H9 (cell line): ENCODE measurements at regions not wholly inside any gene's neighbourhood (a gene's known extent, or its start where the extent isn't known, plus 50 kb on each side); places are given as distances from the start of the nearest gene placed in this dataset.

Experiments used
- DNase-seq: peaks from one replicate; pipeline ENCODE4 v3.0.0-alpha.2; 2017
- H2AFZ ChIP-seq: one replicate; pipeline ENCODE4 v1.6.1; 2013; ENCODE audit warnings: mild to moderate bottlenecking, low read length, control low read depth, moderate library complexity
- H2AK5ac ChIP-seq: 2 replicates; pipeline ENCODE4 v1.6.1; 2013; ENCODE audit warnings: low read length, control low read depth, mixed read lengths; ENCODE audit not compliant: insufficient read length
- H2BK120ac ChIP-seq: one replicate; pipeline ENCODE4 v1.6.1; 2013; ENCODE audit warnings: low read depth, mild to moderate bottlenecking, low read length, control low read depth, inconsistent platforms; ENCODE audit not compliant: poor library complexity, severe bottlenecking
- H2BK12ac ChIP-seq: 2 replicates; pipeline ENCODE4 v1.6.1; 2013; ENCODE audit warnings: low read length, control low read depth, mixed read lengths, low read depth; ENCODE audit not compliant: insufficient read length
- H2BK15ac ChIP-seq: 2 replicates; pipeline ENCODE4 v1.6.1; 2013; ENCODE audit warnings: low read depth, low read length, control low read depth
- H2BK20ac ChIP-seq: one replicate; pipeline ENCODE4 v1.6.1; 2013; ENCODE audit warnings: low read depth, mild to moderate bottlenecking, low read length, control low read depth, inconsistent platforms; ENCODE audit not compliant: poor library complexity, severe bottlenecking
- H2BK5ac ChIP-seq: 2 replicates; pipeline ENCODE4 v1.6.1; 2013; ENCODE audit warnings: low read length, control low read depth, mixed read lengths; ENCODE audit not compliant: insufficient read length
- H3K14ac ChIP-seq: 2 replicates; pipeline ENCODE4 v1.6.1; 2013; ENCODE audit warnings: low read length, control low read depth; ENCODE audit not compliant: insufficient read depth
- H3K18ac ChIP-seq: 2 replicates; pipeline ENCODE4 v1.6.1; 2013; ENCODE audit warnings: low read depth, mild to moderate bottlenecking, mixed read lengths, low read length, control low read depth; ENCODE audit not compliant: insufficient read length
- H3K23ac ChIP-seq: 2 replicates; pipeline ENCODE4 v1.6.1; 2013; ENCODE audit warnings: low read length, control low read depth, mixed read lengths, low read depth; ENCODE audit not compliant: insufficient read length
- H3K23me2 ChIP-seq: 2 replicates; pipeline ENCODE4 v1.6.1; 2013; ENCODE audit warnings: low read depth, mild to moderate bottlenecking, mixed read lengths, low read length, control low read depth; ENCODE audit not compliant: insufficient read length, poor library complexity, severe bottlenecking
- H3K27ac ChIP-seq: 2 replicates; pipeline ENCODE4 v1.5.1; 2013; ENCODE audit warnings: low read length, control low read depth, mixed read lengths, low read depth; ENCODE audit not compliant: insufficient read length
- H3K27me3 ChIP-seq: 2 replicates; pipeline ENCODE4 v1.6.1; 2013; ENCODE audit warnings: low read length, control low read depth, inconsistent platforms; ENCODE audit not compliant: insufficient read depth
- H3K4ac ChIP-seq: 2 replicates; pipeline ENCODE4 v1.6.1; 2013; ENCODE audit warnings: low read depth, mild to moderate bottlenecking, control low read depth, inconsistent platforms, low read length, moderate library complexity
- H3K4me1 ChIP-seq: 2 replicates; pipeline ENCODE4 v1.6.1; 2013; ENCODE audit warnings: low read length, control low read depth, inconsistent platforms; ENCODE audit not compliant: insufficient read depth
- H3K4me2 ChIP-seq: 2 replicates; pipeline ENCODE4 v1.6.1; 2013; ENCODE audit warnings: low read length, control low read depth, mixed read lengths; ENCODE audit not compliant: insufficient read length, insufficient read depth
- H3K56ac ChIP-seq: 2 replicates; pipeline ENCODE4 v1.6.1; 2013; ENCODE audit warnings: low read depth, mild to moderate bottlenecking, mixed read lengths, low read length, control low read depth; ENCODE audit not compliant: insufficient read length
- H3K79me1 ChIP-seq: 2 replicates; pipeline ENCODE4 v1.6.1; 2013; ENCODE audit warnings: low read depth, mild to moderate bottlenecking, moderate library complexity, low read length, control low read depth, inconsistent platforms; ENCODE audit not compliant: insufficient read depth, poor library complexity, severe bottlenecking
- H3K79me2 ChIP-seq: 2 replicates; pipeline ENCODE4 v1.6.1; 2013; ENCODE audit warnings: low read length, control low read depth, inconsistent platforms; ENCODE audit not compliant: insufficient read depth
- H3K9ac ChIP-seq: 2 replicates; pipeline ENCODE4 v1.6.1; 2013; ENCODE audit warnings: low read length, control low read depth, mixed read lengths; ENCODE audit not compliant: insufficient read length; ENCODE audit errors: extremely low read depth
- H3K9me3 ChIP-seq: one replicate; pipeline ENCODE4 v1.6.1; 2013; ENCODE audit warnings: low read depth, low read length, inconsistent platforms; ENCODE audit not compliant: control insufficient read depth
- H3T11ph ChIP-seq: one replicate; pipeline ENCODE4 v1.6.1; 2013; ENCODE audit warnings: mild to moderate bottlenecking, low read length, control low read depth, inconsistent platforms
- H4K20me1 ChIP-seq: one replicate; pipeline ENCODE4 v1.6.1; 2013; ENCODE audit not compliant: control insufficient read depth, insufficient read length, insufficient read depth
- H4K5ac ChIP-seq: 2 replicates; pipeline ENCODE4 v1.6.1; 2013; ENCODE audit warnings: low read depth, mild to moderate bottlenecking, mixed read lengths, low read length, control low read depth; ENCODE audit not compliant: insufficient read length
- H4K8ac ChIP-seq: replicated peaks from 2 replicates; pipeline ENCODE4 v1.6.1; 2013; ENCODE audit warnings: low read length, control low read depth, mixed read lengths, low read depth; ENCODE audit not compliant: insufficient read length
- H4K91ac ChIP-seq: 2 replicates; pipeline ENCODE4 v1.6.1; 2013; ENCODE audit warnings: low read depth, mild to moderate bottlenecking, moderate library complexity, mixed read lengths, low read length, control low read depth; ENCODE audit not compliant: insufficient read length
- H3K27ac Mint-ChIP-seq, 3 experiments: 2 replicates in 2 of 3; 3 replicates in 1 of 3; pipeline ENCODE4 v1.8.0; 2020 to 2021; ENCODE audit warnings: mixed read lengths in 3 of 3, mild to moderate bottlenecking in 1 of 3, moderate library complexity in 1 of 3
- H3K27me3 Mint-ChIP-seq: 2 replicates; pipeline ENCODE4 v1.8.0; 2021; ENCODE audit warnings: low read depth, mild to moderate bottlenecking, moderate library complexity, mixed read lengths
- H3K36me3 Mint-ChIP-seq, 3 experiments: 2 replicates in 2 of 3; 3 replicates in 1 of 3; pipeline ENCODE4 v1.8.0; 2020 to 2021; ENCODE audit warnings: low read depth in 3 of 3, mixed read lengths in 3 of 3; ENCODE audit not compliant: insufficient read depth in 1 of 3
- H3K4me1 Mint-ChIP-seq, 2 experiments: 2 replicates each; pipeline ENCODE4 v1.8.0; 2020; ENCODE audit warnings: mixed read lengths in 2 of 2
- H3K4me3 Mint-ChIP-seq, 2 experiments: 2 replicates in 1 of 2; 3 replicates in 1 of 2; pipeline ENCODE4 v1.8.0; 2020 to 2021; ENCODE audit warnings: mild to moderate bottlenecking in 2 of 2, mixed read lengths in 2 of 2, moderate library complexity in 1 of 2
- H3K9me3 Mint-ChIP-seq, 2 experiments: 2 replicates in 1 of 2; 3 replicates in 1 of 2; pipeline ENCODE4 v1.8.0; 2020; ENCODE audit warnings: mild to moderate bottlenecking in 2 of 2, mixed read lengths in 2 of 2, moderate library complexity in 1 of 2
- WGBS: extraction: QIAGEN DNeasy Blood & Tissue Kit; methylation state at CpG from one replicate; pipeline ENCODE4 v1.1.7; 2013; ENCODE audit warnings: missing lambda C conversion rate, low lambda C conversion rate, mixed read lengths; ENCODE audit not compliant: insufficient read length; ENCODE audit errors: extremely low coverage; 5-methylcytosine and 5-hydroxymethylcytosine counted together
- TF ChIP-seq, protein P1 (sequence below): fragments of 200-600 bp; sonication (generic); conservative IDR thresholded peaks from 3 replicates; pipeline ENCODE4 v1.8.0; 2021; ENCODE audit warnings: antibody characterized with exemption, mild to moderate bottlenecking

DNA sequence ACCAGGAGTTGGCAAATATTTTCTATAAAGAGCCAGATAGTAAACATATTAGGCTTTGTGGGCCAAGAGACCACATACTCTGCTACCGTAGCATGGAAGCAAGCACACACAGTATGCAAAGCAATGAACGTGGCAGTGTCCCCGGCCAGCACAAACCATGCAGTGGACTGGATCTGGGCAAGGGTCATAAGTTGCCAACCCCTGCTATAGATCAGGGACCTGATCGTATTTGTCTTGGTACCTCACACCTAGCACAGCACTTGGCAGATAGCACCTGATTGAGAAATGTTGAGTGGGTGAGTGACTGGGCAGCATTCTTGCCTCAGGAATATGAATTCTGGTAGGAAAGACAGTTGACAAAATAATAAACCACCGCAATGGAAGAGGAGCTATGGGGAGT, 331.9 kb downstream of the FGFR2 start:
- H2AK5ac ChIP-seq: no peak overlapping the region
- H3K4ac ChIP-seq: no peak overlapping the region
- Mint-ChIP-seq H3K4me1 (peaks cover 18 to 22% of the 10 kb centered on the region in 2 experiments), H3K27ac (no peak overlapping the region), H3K36me3 (no peaks in the 10 kb centered on the region), H3K4me3 (no peak overlapping the region), H3K9me3 (no peaks in the 10 kb centered on the region), H3K27me3 (peaks cover 10% of the 10 kb centered on the region)
- no peak overlapping the region for H2BK12ac ChIP-seq
- H2BK120ac ChIP-seq: no peak overlapping the region
- no peak overlapping the region for H3K14ac ChIP-seq
- no peak for DNase-seq
- no peak overlapping the region for H4K91ac ChIP-seq
- no peak overlapping the region for H4K8ac ChIP-seq
- no peaks in the 10 kb centered on the region for H3K9me3 ChIP-seq
- no CpG with 5 or more reads among the region's 5 CpGs for WGBS
- no peak overlapping the region for H2AFZ ChIP-seq
- H3K27ac ChIP-seq: no peak overlapping the region
- H3K23me2 ChIP-seq: no peaks in the 10 kb centered on the region
- no peak overlapping the region for H3K9ac ChIP-seq
- TF ChIP-seq, protein P1, sequence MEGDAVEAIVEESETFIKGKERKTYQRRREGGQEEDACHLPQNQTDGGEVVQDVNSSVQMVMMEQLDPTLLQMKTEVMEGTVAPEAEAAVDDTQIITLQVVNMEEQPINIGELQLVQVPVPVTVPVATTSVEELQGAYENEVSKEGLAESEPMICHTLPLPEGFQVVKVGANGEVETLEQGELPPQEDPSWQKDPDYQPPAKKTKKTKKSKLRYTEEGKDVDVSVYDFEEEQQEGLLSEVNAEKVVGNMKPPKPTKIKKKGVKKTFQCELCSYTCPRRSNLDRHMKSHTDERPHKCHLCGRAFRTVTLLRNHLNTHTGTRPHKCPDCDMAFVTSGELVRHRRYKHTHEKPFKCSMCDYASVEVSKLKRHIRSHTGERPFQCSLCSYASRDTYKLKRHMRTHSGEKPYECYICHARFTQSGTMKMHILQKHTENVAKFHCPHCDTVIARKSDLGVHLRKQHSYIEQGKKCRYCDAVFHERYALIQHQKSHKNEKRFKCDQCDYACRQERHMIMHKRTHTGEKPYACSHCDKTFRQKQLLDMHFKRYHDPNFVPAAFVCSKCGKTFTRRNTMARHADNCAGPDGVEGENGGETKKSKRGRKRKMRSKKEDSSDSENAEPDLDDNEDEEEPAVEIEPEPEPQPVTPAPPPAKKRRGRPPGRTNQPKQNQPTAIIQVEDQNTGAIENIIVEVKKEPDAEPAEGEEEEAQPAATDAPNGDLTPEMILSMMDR: no peak
- H4K20me1 ChIP-seq: no peaks in the 10 kb centered on the region
- H3K23ac ChIP-seq: no peak overlapping the region
- no peak overlapping the region for H3K4me2 ChIP-seq
- no peak overlapping the region for H2BK20ac ChIP-seq
- no peak overlapping the region for H2BK15ac ChIP-seq
- no peak overlapping the region for H2BK5ac ChIP-seq
- no peaks in the 10 kb centered on the region; the same call in 1 of the 2 replicates for H3K27me3 ChIP-seq
- H3K79me2 ChIP-seq: no peaks in the 10 kb centered on the region
- H3K79me1 ChIP-seq: no peaks in the 10 kb centered on the region
- H4K5ac ChIP-seq: no peak overlapping the region
- H3K18ac ChIP-seq: no peak overlapping the region
- no peaks in the 10 kb centered on the region for H3K4me1 ChIP-seq
- no peak overlapping the region for H3T11ph ChIP-seq
- H3K56ac ChIP-seq: no peak overlapping the region
